PFSK-1 (cell line): ENCODE measurements at regions not wholly inside any gene's neighbourhood (a gene's known extent, or its start where the extent isn't known, plus 50 kb on each side); places are given as distances from the start of the nearest gene placed in this dataset.

Source experiments
- POLR2AphosphoS5 ChIP-seq: IDR thresholded peaks from 2 replicates; pipeline ENCODE4 v1.6.1; 2012; ENCODE audit warnings: low read depth, mild to moderate bottlenecking, control low read depth, low read length, moderate library complexity
- REST ChIP-seq, 2 experiments: IDR thresholded peaks; 2 replicates each; pipeline versions ENCODE4 v1.6.1 to v1.8.0; 2011 to 2012; ENCODE audit warnings: low read depth in 2 of 2, low read length in 2 of 2, control low read depth in 1 of 2, inconsistent platforms in 1 of 2, mild to moderate bottlenecking in 1 of 2, moderate library complexity in 1 of 2; ENCODE audit not compliant: insufficient read depth in 1 of 2
- SIN3A ChIP-seq: IDR thresholded peaks from 2 replicates; pipeline ENCODE4 v1.6.1; 2012; ENCODE audit warnings: mild to moderate bottlenecking, low read length, moderate library complexity, borderline replicate concordance; ENCODE audit not compliant: insufficient read depth
- TAF1 ChIP-seq: IDR thresholded peaks from 2 replicates; pipeline ENCODE4 v1.6.1; 2012; ENCODE audit warnings: low read length, control low read depth, borderline replicate concordance; ENCODE audit not compliant: insufficient read depth

DNA sequence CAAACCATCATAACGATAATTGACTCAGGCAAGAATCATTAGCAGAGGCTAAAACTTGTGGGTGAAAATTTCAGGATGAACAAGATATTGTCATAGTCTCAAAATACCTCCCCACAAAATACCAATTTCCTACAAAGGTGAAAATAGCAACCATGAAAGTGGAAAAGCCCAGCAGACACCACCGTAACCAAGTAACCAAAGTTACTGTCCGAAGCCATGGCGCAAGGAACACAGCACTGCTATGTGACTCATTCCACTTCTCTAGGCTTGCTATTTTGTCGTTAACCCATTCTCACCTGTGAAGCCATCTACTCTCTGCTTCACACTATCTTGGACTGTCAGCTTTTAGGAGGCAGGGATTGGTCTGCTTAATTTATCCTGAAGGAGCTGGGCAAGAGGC lies 113.8 kb upstream of the CACUL1 start:
- no peak for TF ChIP-seq SIN3A
- no peak for TF ChIP-seq POLR2AphosphoS5
- TF ChIP-seq TAF1 = no peak
- no peak for TF ChIP-seq REST (IDR thresholded peaks at IDR 0.05; ENCODE audit: insufficient read depth in 1 of 2, low read depth in 2 of 2, low read length in 2 of 2)
